ENCODE measurements at regions not wholly inside any gene's neighbourhood (a gene's known extent, or its start where the extent isn't known, plus 50 kb on each side); places are given as distances from the start of the nearest gene placed in this dataset.

GRCh38 chrX:115898382-115899001 lies 272.1 kb upstream of the AGTR2 start:
- Mint-ChIP-seq H3K27ac (no peak overlapping the region), H3K27me3 (ENCODE audit: low read depth) (no peaks in the 10 kb centered on the region), H3K4me1 (no peaks in the 10 kb centered on the region), H3K4me3 (no peak overlapping the region), H3K36me3 (ENCODE audit: low read depth) (peaks cover 78% of the 10 kb centered on the region), H3K9me3 (peaks cover 55% of the 10 kb centered on the region)
- TF ChIP-seq, protein P1, sequence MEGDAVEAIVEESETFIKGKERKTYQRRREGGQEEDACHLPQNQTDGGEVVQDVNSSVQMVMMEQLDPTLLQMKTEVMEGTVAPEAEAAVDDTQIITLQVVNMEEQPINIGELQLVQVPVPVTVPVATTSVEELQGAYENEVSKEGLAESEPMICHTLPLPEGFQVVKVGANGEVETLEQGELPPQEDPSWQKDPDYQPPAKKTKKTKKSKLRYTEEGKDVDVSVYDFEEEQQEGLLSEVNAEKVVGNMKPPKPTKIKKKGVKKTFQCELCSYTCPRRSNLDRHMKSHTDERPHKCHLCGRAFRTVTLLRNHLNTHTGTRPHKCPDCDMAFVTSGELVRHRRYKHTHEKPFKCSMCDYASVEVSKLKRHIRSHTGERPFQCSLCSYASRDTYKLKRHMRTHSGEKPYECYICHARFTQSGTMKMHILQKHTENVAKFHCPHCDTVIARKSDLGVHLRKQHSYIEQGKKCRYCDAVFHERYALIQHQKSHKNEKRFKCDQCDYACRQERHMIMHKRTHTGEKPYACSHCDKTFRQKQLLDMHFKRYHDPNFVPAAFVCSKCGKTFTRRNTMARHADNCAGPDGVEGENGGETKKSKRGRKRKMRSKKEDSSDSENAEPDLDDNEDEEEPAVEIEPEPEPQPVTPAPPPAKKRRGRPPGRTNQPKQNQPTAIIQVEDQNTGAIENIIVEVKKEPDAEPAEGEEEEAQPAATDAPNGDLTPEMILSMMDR (IDR thresholded peaks at IDR 0.05; ENCODE audit: unreplicated experiment in 3 of 3), result no peak

GRCh38 chrX:115900425-115900824 lies 270.1 kb upstream of the AGTR2 start:
- peaks cover 45% of the 10 kb centered on the region for H3K9me3 Mint-ChIP-seq
- no peaks in the 10 kb centered on the region for H3K4me1 Mint-ChIP-seq
- H3K27ac Mint-ChIP-seq, result no peak overlapping the region
- TF ChIP-seq, protein P1 (IDR thresholded peaks at IDR 0.05; ENCODE audit: unreplicated experiment in 3 of 3), result no peak
- no peak overlapping the region for H3K4me3 Mint-ChIP-seq
- no peaks in the 10 kb centered on the region for H3K27me3 Mint-ChIP-seq (ENCODE audit: low read depth)
- H3K36me3 Mint-ChIP-seq (ENCODE audit: low read depth), result peaks cover 77% of the 10 kb centered on the region

DNA sequence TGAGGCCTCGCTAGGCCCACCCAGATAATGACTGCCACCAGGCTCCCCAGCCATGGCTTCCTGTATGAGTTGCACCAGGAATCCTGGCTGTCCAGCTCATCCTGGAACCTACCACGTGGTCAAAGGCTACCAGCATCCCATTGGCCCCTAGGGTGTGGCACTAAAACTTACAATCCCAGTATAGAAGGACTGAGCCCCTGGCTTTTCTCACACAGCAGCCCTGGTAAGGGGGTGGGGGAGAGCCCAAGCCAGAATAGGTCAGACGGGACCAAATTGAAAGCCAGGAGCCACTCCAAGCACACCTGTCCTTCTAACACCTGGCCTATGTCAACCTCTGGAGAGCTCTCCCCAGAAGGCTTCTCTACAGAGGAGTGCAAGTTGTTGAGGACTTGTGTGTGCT lies 269.3 kb upstream of the AGTR2 start:
- peaks cover 78% of the 10 kb centered on the region for H3K36me3 Mint-ChIP-seq (ENCODE audit: low read depth)

DNA sequence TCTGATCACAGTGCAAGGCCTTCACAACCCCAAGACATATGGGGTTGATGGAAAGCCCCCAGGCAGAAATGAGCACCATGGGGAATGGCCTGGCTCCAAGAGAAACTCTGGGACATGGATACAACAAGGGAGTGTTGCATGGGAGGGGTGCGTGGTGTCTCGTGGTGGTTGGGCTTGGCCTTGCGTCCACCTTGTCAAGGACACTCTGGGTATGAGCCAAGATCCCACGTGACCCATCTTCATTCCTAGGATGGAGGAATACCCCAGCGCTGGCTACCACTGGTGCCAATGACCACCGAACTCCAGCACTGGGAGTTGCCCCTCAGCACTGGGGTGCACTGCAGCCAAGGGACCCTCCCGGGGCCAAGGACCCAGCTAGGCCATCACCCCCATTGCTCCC lies 267.5 kb upstream of the AGTR2 start:
- TF ChIP-seq, protein P1 (IDR thresholded peaks at IDR 0.05; ENCODE audit: unreplicated experiment in 3 of 3), result no peak
- H3K27me3 Mint-ChIP-seq (ENCODE audit: low read depth), result no peaks in the 10 kb centered on the region
- no peaks in the 10 kb centered on the region for H3K4me1 Mint-ChIP-seq
- peaks cover 48% of the 10 kb centered on the region for H3K9me3 Mint-ChIP-seq
- no peak overlapping the region for H3K27ac Mint-ChIP-seq
- H3K36me3 Mint-ChIP-seq (ENCODE audit: low read depth), result peaks cover 81% of the 10 kb centered on the region
- H3K4me3 Mint-ChIP-seq, result no peak overlapping the region

More for the DNA sequence above, 269.3 kb upstream of the AGTR2 start:
- Mint-ChIP-seq H3K4me3 (no peak overlapping the region), H3K27me3 (ENCODE audit: low read depth) (no peaks in the 10 kb centered on the region), H3K27ac (no peak overlapping the region), H3K9me3 (peaks cover 45% of the 10 kb centered on the region), H3K4me1 (no peaks in the 10 kb centered on the region)
- TF ChIP-seq, protein P1 (IDR thresholded peaks at IDR 0.05; ENCODE audit: unreplicated experiment in 3 of 3), result no peak

DNA sequence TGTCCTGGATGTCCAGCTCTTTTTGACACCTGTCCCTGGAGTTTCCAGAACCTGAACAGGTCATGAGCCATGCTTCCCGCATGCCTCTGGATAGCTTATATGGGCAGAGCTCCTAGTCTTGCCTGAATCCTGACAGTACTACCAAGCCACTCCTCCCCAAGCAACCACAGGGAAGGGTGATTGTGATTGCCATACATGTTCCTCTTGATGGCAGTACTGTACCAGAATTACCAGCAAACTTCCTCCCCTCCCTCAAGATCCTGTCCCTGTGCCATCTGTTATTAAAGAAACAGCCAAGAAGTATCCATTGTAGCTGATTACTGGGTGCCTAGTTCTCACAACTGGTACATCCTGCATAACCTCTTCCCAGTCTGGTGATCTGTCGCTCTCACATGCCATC lies 264.3 kb upstream of the AGTR2 start:
- Mint-ChIP-seq H3K4me1 (no peaks in the 10 kb centered on the region), H3K9me3 (peaks cover 54% of the 10 kb centered on the region), H3K27me3 (ENCODE audit: low read depth) (no peaks in the 10 kb centered on the region), H3K4me3 (no peak overlapping the region), H3K36me3 (ENCODE audit: low read depth) (peaks cover 77% of the 10 kb centered on the region), H3K27ac (no peak overlapping the region)
- TF ChIP-seq, protein P1 (IDR thresholded peaks at IDR 0.05; ENCODE audit: unreplicated experiment in 3 of 3), result no peak

DNA sequence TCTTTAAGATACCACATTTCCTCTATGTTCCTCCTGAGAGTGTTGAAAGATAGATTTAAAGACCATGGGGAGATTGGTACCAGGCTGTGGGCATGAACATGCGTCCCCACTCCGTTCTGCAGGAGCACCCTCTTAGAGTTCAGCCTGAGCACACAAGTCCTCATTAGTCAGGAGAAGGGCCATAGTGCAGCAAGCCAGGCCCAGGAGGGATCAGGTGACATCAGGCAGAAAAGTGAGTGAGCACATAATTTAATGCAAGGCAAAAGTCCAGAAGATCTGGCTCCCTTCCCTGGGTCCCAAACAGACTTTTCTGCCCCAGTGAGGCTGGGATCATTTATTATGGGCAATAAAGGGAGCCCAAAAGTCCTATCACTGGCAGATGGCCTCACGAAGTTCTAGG lies 263.7 kb upstream of the AGTR2 start:
- Mint-ChIP-seq H3K36me3 (ENCODE audit: low read depth) (peaks cover 76% of the 10 kb centered on the region), H3K27ac (no peak overlapping the region), H3K4me1 (no peaks in the 10 kb centered on the region), H3K27me3 (ENCODE audit: low read depth) (no peaks in the 10 kb centered on the region), H3K9me3 (peaks cover 53% of the 10 kb centered on the region), H3K4me3 (no peak overlapping the region)
- TF ChIP-seq, protein P1 (IDR thresholded peaks at IDR 0.05; ENCODE audit: unreplicated experiment in 3 of 3), result no peak
